COLO829 (cell line): ENCODE measurements at regions not wholly inside any gene's neighbourhood (a gene's known extent, or its start where the extent isn't known, plus 50 kb on each side); places are given as distances from the start of the nearest gene placed in this dataset.
A peak's percentile ranks its signal among the peaks of the same experiment; 100 is the strongest.

Experiments used
- DNase-seq: peaks from one replicate; pipeline ENCODE4 v3.0.0; 2012; ENCODE audit warnings: low spot score

GRCh38 chr7:42372479-42372878, 135.5 kb upstream of the GLI3 start:
- DNase-seq = no peak

GRCh38 chr7:42359946-42360345, 122.9 kb upstream of the GLI3 start:
- no peak for DNase-seq

GRCh38 chr7:42351316-42351935, 114.4 kb upstream of the GLI3 start:
- DNase-seq = no peak

- no peak for DNase-seq
Measured at GRCh38 chr7:42350801-42351200, 113.8 kb upstream of the GLI3 start.

GRCh38 chr7:42348631-42349030, 111.6 kb upstream of the GLI3 start:
- no peak for DNase-seq

GRCh38 chr7:42348071-42348470, 111.1 kb upstream of the GLI3 start:
- no peak for DNase-seq

GRCh38 chr7:42347616-42348015, 110.6 kb upstream of the GLI3 start:
- DNase-seq = no peak

- no peak for DNase-seq
Measured at GRCh38 chr7:42345478-42346299, 108.7 kb upstream of the GLI3 start.

- DNase-seq = no peak
Measured at GRCh38 chr7:42344198-42344755, 107.3 kb upstream of the GLI3 start.

GRCh38 chr7:42342381-42342780, 105.4 kb upstream of the GLI3 start:
- DNase-seq = no peak

GRCh38 chr7:42340436-42340835, 103.4 kb upstream of the GLI3 start:
- no peak for DNase-seq

GRCh38 chr7:42338916-42339540, 102.0 kb upstream of the GLI3 start:
- no peak for DNase-seq

- peak; percentile 57 for DNase-seq
Measured at GRCh38 chr7:42338231-42338915, 101.4 kb upstream of the GLI3 start.

GRCh38 chr7:42337225-42337905, 100.4 kb upstream of the GLI3 start:
- no peak for DNase-seq

- no peak for DNase-seq
Measured at GRCh38 chr7:42332605-42333222, 95.7 kb upstream of the GLI3 start.

GRCh38 chr7:42319631-42320030, 82.6 kb upstream of the GLI3 start:
- peak; percentile 31 for DNase-seq

- DNase-seq = no peak
Measured at GRCh38 chr7:42315631-42316030, 78.6 kb upstream of the GLI3 start.

GRCh38 chr7:42315103-42315502, 78.1 kb upstream of the GLI3 start:
- DNase-seq = no peak

GRCh38 chr7:42314696-42315095, 77.7 kb upstream of the GLI3 start:
- no peak for DNase-seq

GRCh38 chr7:42311195-42311594, 74.2 kb upstream of the GLI3 start:
- DNase-seq = no peak

GRCh38 chr7:42292991-42293521, 56.0 kb upstream of the GLI3 start:
- DNase-seq = peak; percentile 36
